ENCODE measurements at regions not wholly inside any gene's neighbourhood (a gene's known extent, or its start where the extent isn't known, plus 50 kb on each side); places are given as distances from the start of the nearest gene placed in this dataset.

- H3K9me2 ChIP-seq (replicated peaks; ENCODE audit: control insufficient read depth, low read length), result no peaks in the 10 kb centered on the region
- no peaks in the 10 kb centered on the region for H4K20me1 ChIP-seq (ENCODE audit: control insufficient read depth, insufficient read depth, low read depth, low read length)
- H3F3A ChIP-seq (ENCODE audit: control insufficient read depth, insufficient read depth), result no peaks in the 10 kb centered on the region
- H3K27me3 ChIP-seq (ENCODE audit: control insufficient read depth, low read length), result peaks cover 4% of the 10 kb centered on the region; the same call in 1 of the 2 replicates
- no peaks in the 10 kb centered on the region for H3K9me3 ChIP-seq (ENCODE audit: control insufficient read depth, insufficient read depth, low read length)
- H3K4me2 ChIP-seq (ENCODE audit: low read length), result no peak overlapping the region
- H3K27ac ChIP-seq (ENCODE audit: low read depth, low read length), result no peak overlapping the region
- H3K36me3 ChIP-seq (ENCODE audit: control insufficient read depth, low read length), result no peaks in the 10 kb centered on the region
- no peak overlapping the region for H3K4me3 ChIP-seq (ENCODE audit: low read length)
- H3K4me1 ChIP-seq (ENCODE audit: control insufficient read depth, low read length), result no peaks in the 10 kb centered on the region
- no peak for TF ChIP-seq EZH2phosphoT487 (IDR thresholded peaks at IDR 0.05; ENCODE audit: borderline replicate concordance, low read length)
- TF ChIP-seq, protein P1, sequence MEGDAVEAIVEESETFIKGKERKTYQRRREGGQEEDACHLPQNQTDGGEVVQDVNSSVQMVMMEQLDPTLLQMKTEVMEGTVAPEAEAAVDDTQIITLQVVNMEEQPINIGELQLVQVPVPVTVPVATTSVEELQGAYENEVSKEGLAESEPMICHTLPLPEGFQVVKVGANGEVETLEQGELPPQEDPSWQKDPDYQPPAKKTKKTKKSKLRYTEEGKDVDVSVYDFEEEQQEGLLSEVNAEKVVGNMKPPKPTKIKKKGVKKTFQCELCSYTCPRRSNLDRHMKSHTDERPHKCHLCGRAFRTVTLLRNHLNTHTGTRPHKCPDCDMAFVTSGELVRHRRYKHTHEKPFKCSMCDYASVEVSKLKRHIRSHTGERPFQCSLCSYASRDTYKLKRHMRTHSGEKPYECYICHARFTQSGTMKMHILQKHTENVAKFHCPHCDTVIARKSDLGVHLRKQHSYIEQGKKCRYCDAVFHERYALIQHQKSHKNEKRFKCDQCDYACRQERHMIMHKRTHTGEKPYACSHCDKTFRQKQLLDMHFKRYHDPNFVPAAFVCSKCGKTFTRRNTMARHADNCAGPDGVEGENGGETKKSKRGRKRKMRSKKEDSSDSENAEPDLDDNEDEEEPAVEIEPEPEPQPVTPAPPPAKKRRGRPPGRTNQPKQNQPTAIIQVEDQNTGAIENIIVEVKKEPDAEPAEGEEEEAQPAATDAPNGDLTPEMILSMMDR (IDR thresholded peaks at IDR 0.05; ENCODE audit: low read depth, low read length, poor library complexity, severe bottlenecking), result no peak
- H3K79me2 ChIP-seq (ENCODE audit: control insufficient read depth, low read length), result no peaks in the 10 kb centered on the region
Observed at GRCh38 chr12:98352835-98353234, 162.6 kb upstream of the TMPO start.

- no peaks in the 10 kb centered on the region for H3K36me3 ChIP-seq (ENCODE audit: control insufficient read depth, low read length)
- H3K4me1 ChIP-seq (ENCODE audit: control insufficient read depth, low read length), result no peaks in the 10 kb centered on the region
- H3K9me2 ChIP-seq (replicated peaks; ENCODE audit: control insufficient read depth, low read length), result no peaks in the 10 kb centered on the region
- no peaks in the 10 kb centered on the region for H4K20me1 ChIP-seq (ENCODE audit: control insufficient read depth, insufficient read depth, low read depth, low read length)
- H3K79me2 ChIP-seq (ENCODE audit: control insufficient read depth, low read length), result no peaks in the 10 kb centered on the region
- H3K9me3 ChIP-seq (ENCODE audit: control insufficient read depth, insufficient read depth, low read length), result no peaks in the 10 kb centered on the region
- no peak overlapping the region for H3K4me3 ChIP-seq (ENCODE audit: low read length)
- no peak overlapping the region for H3K27ac ChIP-seq (ENCODE audit: low read depth, low read length)
- H3K27me3 ChIP-seq (ENCODE audit: control insufficient read depth, low read length), result peaks cover 6% of the 10 kb centered on the region; the same call in 1 of the 2 replicates
- TF ChIP-seq, protein P1 (IDR thresholded peaks at IDR 0.05; ENCODE audit: low read depth, low read length, poor library complexity, severe bottlenecking), result no peak
- TF ChIP-seq EZH2phosphoT487 (IDR thresholded peaks at IDR 0.05; ENCODE audit: borderline replicate concordance, low read length), result no peak
- no peaks in the 10 kb centered on the region for H3F3A ChIP-seq (ENCODE audit: control insufficient read depth, insufficient read depth)
- H3K4me2 ChIP-seq (ENCODE audit: low read length), result no peak overlapping the region
Observed at GRCh38 chr12:98354520-98355035, 160.8 kb upstream of the TMPO start.

- Histone ChIP-seq H3K27me3 (ENCODE audit: control insufficient read depth, low read length) (peaks cover 6% of the 10 kb centered on the region; the same call in 1 of the 2 replicates), H3K9me3 (ENCODE audit: control insufficient read depth, insufficient read depth, low read length) (no peaks in the 10 kb centered on the region), H3K4me2 (ENCODE audit: low read length) (no peak overlapping the region), H3K27ac (ENCODE audit: low read depth, low read length) (no peak overlapping the region), H4K20me1 (ENCODE audit: control insufficient read depth, insufficient read depth, low read depth, low read length) (no peaks in the 10 kb centered on the region), H3F3A (ENCODE audit: control insufficient read depth, insufficient read depth) (no peaks in the 10 kb centered on the region), H3K4me1 (ENCODE audit: control insufficient read depth, low read length) (no peaks in the 10 kb centered on the region), H3K79me2 (ENCODE audit: control insufficient read depth, low read length) (no peaks in the 10 kb centered on the region), H3K36me3 (ENCODE audit: control insufficient read depth, low read length) (no peaks in the 10 kb centered on the region), H3K9me2 (replicated peaks; ENCODE audit: control insufficient read depth, low read length) (no peaks in the 10 kb centered on the region), H3K4me3 (ENCODE audit: low read length) (no peak overlapping the region)
- TF ChIP-seq, protein P1 (IDR thresholded peaks at IDR 0.05; ENCODE audit: low read depth, low read length, poor library complexity, severe bottlenecking), result no peak
- no peak for TF ChIP-seq EZH2phosphoT487 (IDR thresholded peaks at IDR 0.05; ENCODE audit: borderline replicate concordance, low read length)
Observed at GRCh38 chr12:98355322-98355721, 160.1 kb upstream of the TMPO start.

Data from DOHH2 (cell line).